ENCODE measurements at regions not wholly inside any gene's neighbourhood (a gene's known extent, or its start where the extent isn't known, plus 50 kb on each side); places are given as distances from the start of the nearest gene placed in this dataset.
A peak's percentile ranks its signal among the peaks of the same experiment; 100 is the strongest.
"Not testable (repeated sequence)": the region's sequence is repeated elsewhere in the genome, so short reads cannot be mapped to it uniquely, and the experiment has no call there.

DNA sequence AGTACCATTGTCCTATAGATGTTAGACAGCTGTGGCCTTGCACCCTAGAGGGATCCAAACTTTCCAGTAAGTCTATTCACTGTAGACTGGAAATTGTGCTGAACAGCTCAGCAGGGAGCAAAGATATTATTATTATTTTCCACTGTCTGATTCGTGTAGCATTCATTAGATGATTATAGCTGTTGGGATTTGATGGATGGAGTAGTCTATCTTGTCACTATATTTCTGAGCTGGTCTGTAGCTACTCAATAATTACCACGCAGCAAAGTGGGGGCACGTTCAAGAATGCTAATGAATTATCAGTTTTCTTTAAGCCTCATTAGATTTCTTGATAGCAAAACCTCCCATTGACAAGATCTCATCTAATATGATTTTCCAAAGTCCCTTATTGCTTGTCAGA, 113.2 kb downstream of the RTP4 start:
- no peak for DNase-seq
- TF ChIP-seq GATA1 (IDR thresholded peaks at IDR 0.05; ENCODE audit: low read depth, low read length), result no peak
- no peak for TF ChIP-seq POLR2A (IDR thresholded peaks at IDR 0.05; ENCODE audit: low read length)

DNA sequence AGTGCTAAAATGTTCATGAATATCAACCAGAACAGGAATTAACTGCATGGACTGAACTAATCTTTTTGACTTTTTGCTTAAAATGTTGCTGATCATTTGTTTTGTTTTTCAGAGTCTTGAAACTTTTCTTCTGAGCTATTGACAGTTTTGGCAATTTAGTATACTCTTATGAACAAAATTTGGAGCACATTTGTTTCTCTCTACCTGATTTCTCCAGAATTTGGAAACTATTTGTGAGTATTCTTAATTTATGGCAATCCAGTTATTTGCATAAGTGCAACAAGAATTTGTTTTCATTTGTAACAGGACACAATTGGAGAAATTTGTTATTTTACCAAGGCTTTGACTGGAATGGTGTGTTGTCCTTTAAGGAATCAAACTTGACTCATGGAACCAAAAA, 107.4 kb downstream of the RTP4 start:
- not testable (repeated sequence) for DNase-seq

DNA sequence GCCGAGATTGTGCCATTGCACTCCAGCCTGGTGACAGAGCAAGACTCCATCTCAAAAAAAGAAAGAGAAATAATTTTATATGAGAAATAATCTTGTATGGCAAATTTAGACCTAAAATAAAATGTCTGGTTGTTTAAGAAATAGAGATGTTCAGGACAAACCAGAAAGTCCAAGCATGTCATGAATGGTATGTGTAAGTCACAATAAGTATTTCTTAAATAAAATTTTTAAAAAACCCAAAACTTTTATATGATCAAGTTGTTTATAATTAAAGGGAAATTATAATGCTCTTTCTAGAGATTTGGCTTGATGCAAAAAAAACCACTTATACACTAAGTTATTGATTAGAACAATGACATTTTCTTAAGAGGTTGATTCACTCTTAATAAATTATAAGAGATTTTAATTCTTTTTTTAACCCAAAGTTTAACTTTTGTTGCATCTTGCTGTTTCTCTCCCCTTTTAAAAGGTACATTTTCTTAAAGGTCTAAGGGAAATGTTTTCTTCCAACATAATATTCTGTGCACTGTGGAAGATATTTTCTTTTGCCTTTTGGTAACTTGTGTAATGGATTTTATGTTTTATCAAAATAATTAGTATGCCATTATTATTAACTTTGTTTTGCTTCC, 105.7 kb downstream of the RTP4 start:
- TF ChIP-seq GATA1 (IDR thresholded peaks at IDR 0.05; ENCODE audit: low read depth, low read length) (no peak), POLR2A (IDR thresholded peaks at IDR 0.05; ENCODE audit: low read length) (no peak)
- peak; percentile 15 to 26 for DNase-seq

DNA sequence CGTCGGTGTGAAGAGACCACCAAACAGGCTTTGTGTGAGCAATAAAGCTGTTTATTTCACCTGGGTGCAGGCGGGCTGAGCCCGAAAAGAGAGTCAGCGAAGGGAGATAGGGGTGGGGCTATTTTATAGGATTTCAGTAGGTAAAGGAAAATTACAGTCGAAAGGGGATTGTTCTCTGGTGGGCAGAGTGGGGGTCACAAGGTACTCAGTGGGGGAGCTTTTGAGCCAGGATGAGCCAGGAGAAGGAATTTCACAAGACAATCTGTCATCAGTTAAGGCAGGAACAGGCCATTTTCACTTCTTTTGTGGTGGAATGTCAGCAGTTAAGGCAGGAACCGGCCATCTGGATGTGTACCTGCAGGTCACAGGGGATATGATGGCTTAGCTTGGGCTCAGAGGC, 98.1 kb downstream of the RTP4 start:
- not testable (repeated sequence) for DNase-seq

DNA sequence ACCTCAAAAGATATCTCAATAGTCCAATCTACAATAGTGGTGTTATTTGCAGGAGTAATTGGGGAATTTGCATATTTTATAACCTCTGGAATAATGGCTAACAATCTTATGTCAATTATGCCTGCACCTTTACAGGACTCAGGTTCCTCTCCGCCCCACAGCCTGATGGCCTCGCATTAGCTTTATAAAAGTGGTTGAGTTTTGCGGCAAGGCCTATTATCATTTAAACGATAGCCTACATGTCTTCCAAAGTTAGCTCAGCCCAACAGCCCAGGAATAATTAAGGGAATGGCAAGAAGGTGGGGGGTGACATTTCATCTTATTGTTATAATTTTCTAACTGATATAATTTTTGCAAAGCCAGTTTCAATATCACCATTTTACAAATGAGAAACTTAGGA, 97.3 kb downstream of the RTP4 start:
- no peak for TF ChIP-seq POLR2A (IDR thresholded peaks at IDR 0.05; ENCODE audit: low read length)
- TF ChIP-seq GATA1 (IDR thresholded peaks at IDR 0.05; ENCODE audit: low read depth, low read length), result no peak
- no peak for DNase-seq

DNA sequence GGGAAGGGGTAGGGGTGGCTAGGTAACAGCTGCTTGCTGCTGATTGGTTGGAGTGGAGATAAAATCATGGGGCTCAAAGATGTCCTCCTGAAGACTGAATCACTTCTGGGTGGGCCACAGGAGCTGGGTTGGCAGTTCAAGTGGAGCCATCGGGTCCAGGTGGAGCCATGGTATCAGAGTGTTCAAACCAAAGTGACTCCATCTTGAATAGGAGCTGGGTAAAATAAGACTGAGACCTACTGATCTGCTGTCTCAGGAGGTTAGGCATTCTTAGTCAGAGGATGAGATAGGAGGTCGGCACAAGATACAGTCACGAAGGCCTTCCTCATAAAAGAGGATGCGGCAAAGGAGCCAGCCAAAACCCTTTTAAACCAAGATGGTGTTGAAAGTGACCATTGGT, 96.5 kb downstream of the RTP4 start:
- TF ChIP-seq GATA1 (IDR thresholded peaks at IDR 0.05; ENCODE audit: low read depth, low read length), result no peak
- no peak for TF ChIP-seq POLR2A (IDR thresholded peaks at IDR 0.05; ENCODE audit: low read length)
- no peak for DNase-seq

DNA sequence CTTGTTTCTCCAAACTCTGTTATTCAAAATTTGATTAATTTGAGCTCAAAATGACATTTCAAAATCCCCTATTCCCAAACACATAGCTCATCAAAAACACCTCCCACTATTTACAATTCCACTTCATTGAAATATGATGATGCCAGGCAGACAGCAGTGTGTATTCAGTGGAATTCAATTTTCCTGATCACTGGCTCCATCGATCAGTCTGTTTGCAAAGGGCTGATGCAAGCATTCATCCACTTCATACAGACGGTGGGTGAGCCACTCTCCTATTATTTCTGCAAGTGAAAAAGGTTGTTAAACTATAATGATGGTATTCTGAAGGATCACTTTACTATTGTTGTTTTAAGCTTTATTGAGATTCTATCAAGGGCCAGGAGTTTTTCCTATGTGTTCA, 90.7 kb downstream of the RTP4 start:
- no peak for TF ChIP-seq GATA1 (IDR thresholded peaks at IDR 0.05; ENCODE audit: low read depth, low read length)
- no peak for TF ChIP-seq POLR2A (IDR thresholded peaks at IDR 0.05; ENCODE audit: low read length)
- no peak for DNase-seq

DNA sequence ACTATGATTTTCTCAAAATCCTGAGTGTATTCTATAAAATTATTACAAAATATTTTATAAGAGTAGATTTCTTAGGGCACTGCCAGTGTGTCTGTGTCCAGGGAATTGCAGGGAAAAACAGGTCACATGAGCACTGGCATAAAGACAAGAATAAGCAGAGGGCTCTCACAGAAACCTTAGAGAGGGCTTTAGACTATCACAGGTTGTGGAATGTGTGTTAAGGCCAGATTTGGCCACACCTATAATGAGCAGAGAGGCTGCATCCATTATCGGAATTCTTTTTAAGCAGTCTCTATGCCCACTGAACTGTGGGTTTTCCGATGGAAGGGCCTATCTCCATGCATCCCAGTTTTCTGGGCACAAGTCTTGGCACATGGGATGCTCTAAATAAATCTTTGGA, 90.2 kb downstream of the RTP4 start:
- TF ChIP-seq GATA1 (IDR thresholded peaks at IDR 0.05; ENCODE audit: low read depth, low read length), result no peak
- no peak for TF ChIP-seq POLR2A (IDR thresholded peaks at IDR 0.05; ENCODE audit: low read length)
- no peak for DNase-seq

DNA sequence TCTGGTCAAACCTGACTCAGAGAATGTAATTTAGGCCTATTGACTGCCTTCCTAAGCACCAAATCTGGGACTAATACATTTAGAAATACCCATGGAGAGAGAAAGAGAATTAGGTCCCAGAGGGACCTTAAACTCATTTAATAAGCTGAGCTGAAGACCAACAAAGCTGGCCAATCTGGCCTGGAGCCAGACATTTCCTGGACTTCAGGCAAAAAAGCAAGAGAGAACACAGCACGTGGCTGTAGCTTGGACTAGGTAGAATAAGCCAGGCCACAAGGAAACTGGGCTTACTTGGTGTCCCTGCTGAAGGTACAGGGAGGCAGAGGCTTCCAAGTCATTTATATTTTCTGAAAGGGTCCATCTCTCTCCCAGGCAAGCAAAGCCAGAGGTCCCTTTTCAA, 88.1 kb downstream of the RTP4 start:
- TF ChIP-seq POLR2A (IDR thresholded peaks at IDR 0.05; ENCODE audit: low read length) (no peak), GATA1 (IDR thresholded peaks at IDR 0.05; ENCODE audit: low read depth, low read length) (no peak)
- DNase-seq, result no peak

DNA sequence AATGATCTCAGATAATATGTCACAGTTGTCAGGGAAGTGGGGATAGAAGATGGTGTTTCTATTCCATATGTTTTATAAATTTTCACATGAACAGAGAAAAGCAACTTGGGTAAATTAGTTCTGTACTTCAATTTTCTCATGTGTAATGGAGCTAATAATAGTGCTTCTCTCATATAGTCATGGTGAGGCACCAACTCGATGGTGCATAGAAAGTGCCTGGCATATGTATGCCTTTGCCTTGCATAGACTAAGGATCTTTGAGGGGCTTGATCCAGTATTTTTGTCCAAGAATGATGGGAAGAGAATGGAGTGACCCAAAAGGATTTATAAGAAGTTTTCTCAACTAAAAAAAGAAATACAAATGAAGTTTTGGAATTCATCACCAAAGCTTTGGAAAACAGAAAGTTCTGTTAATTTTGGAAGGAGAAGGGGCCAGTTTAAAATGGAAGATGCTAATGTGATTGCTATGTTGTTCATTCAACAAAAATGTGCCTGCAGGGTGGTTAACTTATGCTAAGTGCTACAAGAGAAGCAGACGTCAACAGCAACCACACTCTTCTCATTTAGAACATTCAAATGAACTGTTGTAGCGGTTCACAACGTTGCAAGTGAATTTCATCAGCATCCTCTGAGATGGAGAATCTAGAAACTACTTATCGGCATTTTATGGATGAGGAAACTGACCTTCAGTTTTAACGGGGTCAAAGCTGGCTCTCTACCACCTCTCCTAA, 86.1 kb downstream of the RTP4 start:
- DNase-seq, result no peak
- no peak for TF ChIP-seq GATA1 (IDR thresholded peaks at IDR 0.05; ENCODE audit: low read depth, low read length)
- TF ChIP-seq POLR2A (IDR thresholded peaks at IDR 0.05; ENCODE audit: low read length), result no peak

DNA sequence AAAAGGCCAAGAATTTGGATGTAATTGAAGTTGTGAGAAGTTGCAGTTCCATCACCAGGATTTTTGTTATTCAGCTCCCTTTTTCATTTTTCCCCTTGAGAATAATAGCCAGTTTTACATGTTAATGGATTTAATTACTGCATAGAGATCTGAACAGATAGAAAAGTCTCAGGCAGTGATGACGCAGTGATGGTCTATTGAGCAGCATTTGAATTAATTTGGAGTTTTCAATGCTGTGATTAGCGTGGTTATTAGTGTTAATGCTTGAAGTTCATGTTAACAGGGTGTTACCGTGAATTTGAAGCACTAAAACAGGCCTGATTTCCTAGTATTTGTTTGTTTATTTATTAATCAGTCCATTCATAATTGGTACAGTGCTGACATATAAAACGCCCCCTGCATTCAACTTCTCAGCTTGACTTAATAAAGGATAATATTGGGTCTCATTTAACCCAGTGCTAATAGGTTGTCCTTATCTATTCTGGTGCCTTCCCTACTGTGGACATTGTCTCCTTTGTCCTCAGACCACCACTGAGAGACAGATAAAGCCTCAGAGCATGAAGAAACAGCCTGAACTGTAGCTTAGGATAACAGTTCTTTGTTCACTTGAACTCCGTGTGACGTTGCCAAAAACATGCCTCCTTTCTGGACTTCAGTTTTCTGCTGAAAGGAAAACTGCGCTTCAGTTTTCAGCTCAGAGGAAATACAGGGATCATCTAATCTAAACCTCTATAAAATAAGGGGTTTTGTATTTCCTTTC, 82.4 kb downstream of the RTP4 start:
- DNase-seq, result no peak
- TF ChIP-seq POLR2A (IDR thresholded peaks at IDR 0.05; ENCODE audit: low read length), result no peak
- no peak for TF ChIP-seq GATA1 (IDR thresholded peaks at IDR 0.05; ENCODE audit: low read depth, low read length)

DNA sequence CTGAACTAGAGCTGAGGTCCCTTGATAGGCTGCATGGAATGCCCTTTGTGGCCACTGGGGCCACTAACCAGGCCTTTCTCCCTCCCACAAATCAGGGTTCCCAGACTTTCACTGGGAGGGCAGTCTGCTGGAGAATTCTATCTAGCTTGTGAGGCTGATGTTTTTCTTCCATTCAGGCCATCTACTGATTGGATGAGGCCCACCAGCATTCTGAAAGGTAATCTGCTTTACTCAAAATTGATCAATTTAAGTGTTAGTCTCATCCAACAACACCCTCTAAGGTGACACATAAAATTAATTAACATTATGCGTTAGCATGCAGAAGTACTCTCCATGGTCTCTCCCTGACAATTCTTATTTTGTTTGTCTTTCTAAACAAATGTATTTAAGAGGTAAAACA, 80.5 kb downstream of the RTP4 start:
- no peak for DNase-seq
- no peak for TF ChIP-seq GATA1 (IDR thresholded peaks at IDR 0.05; ENCODE audit: low read depth, low read length)
- TF ChIP-seq POLR2A (IDR thresholded peaks at IDR 0.05; ENCODE audit: low read length), result no peak

DNA sequence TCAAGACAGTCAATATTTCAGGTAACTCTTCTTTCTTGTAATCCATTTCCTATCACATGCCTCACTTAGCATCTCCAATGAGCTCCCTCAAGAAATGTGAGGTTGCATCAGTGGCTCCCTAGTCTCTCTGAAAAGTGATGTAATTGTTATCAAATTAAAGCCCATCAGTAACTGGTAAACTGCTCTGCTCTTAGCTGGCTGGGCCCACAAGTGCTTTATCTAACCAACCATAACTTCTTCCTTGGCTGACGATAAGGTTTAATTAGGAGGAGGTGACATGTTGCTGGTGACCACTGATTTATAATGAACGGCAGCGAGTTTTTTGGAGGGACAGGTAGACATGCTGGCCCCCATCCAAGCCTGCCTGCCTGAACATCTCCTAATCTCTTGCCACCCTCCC, 79.6 kb downstream of the RTP4 start:
- TF ChIP-seq GATA1 (IDR thresholded peaks at IDR 0.05; ENCODE audit: low read depth, low read length), result no peak
- TF ChIP-seq POLR2A (IDR thresholded peaks at IDR 0.05; ENCODE audit: low read length), result no peak
- no peak for DNase-seq

DNA sequence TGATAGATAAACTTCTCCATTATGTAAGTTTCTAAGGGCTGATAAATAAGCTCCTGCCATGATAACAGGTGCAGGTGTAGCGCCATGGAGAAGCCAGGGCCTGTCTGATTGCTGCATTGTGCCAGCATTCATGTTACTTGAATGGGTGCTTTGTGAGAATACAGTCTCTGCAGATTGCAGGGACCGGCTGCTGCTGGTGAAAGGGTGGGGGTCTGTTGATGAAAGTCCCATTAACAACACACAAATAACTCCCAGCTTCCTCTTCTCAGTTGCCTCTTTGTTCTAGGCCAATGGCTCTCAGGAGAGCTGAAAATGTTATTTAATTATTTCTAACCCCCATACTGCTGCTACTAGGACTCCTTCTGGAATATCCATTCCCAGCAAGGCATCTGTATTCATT, 77.2 kb downstream of the RTP4 start:
- no peak for TF ChIP-seq GATA1 (IDR thresholded peaks at IDR 0.05; ENCODE audit: low read depth, low read length)
- no peak for DNase-seq

DNA sequence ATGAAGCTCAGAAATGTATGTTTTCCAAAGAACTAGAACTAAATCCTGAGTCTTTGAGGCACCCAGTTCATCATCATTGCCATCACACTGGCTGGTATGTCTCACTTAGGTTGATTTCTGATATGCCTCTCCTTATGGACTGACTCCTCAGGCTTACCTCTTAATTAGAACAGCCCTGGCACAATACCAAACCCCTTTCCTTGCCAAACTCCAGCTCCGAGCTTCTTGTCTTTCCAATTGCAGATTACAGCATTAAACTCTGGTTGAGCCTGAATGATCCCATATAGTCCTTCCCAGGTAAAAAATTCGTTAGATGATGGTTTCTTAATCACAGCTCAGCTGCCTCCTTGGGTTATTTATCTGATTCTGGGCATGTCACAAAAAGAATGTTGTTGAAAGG, 66.3 kb downstream of the RTP4 start:
- TF ChIP-seq GATA1 (IDR thresholded peaks at IDR 0.05; ENCODE audit: low read depth, low read length), result no peak
- TF ChIP-seq POLR2A (IDR thresholded peaks at IDR 0.05; ENCODE audit: low read length), result no peak

More for the DNA sequence above, 66.3 kb downstream of the RTP4 start:
- no peak for DNase-seq

Measured in erythroblast (primary cell).